ENCODE measurements at regions not wholly inside any gene's neighbourhood (a gene's known extent, or its start where the extent isn't known, plus 50 kb on each side); places are given as distances from the start of the nearest gene placed in this dataset.
"Not testable (repeated sequence)": the region's sequence is repeated elsewhere in the genome, so short reads cannot be mapped to it uniquely, and the experiment has no call there.

- TF ChIP-seq, protein P1, sequence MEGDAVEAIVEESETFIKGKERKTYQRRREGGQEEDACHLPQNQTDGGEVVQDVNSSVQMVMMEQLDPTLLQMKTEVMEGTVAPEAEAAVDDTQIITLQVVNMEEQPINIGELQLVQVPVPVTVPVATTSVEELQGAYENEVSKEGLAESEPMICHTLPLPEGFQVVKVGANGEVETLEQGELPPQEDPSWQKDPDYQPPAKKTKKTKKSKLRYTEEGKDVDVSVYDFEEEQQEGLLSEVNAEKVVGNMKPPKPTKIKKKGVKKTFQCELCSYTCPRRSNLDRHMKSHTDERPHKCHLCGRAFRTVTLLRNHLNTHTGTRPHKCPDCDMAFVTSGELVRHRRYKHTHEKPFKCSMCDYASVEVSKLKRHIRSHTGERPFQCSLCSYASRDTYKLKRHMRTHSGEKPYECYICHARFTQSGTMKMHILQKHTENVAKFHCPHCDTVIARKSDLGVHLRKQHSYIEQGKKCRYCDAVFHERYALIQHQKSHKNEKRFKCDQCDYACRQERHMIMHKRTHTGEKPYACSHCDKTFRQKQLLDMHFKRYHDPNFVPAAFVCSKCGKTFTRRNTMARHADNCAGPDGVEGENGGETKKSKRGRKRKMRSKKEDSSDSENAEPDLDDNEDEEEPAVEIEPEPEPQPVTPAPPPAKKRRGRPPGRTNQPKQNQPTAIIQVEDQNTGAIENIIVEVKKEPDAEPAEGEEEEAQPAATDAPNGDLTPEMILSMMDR (IDR thresholded peaks at IDR 0.05; ENCODE audit: low read depth, low read length): no peak
- peak in 1 of 2 donors; percentile 17 for DNase-seq (ENCODE audit: low read depth in 2 of 2)
- no peak overlapping the region for H3K4me3 ChIP-seq (replicated peaks in 1 of 2; ENCODE audit: low read depth in 2 of 2, low read length in 2 of 2)
Observed at GRCh38 chr20:40865095-40865494, 163.5 kb upstream of the TOP1 start.

DNA sequence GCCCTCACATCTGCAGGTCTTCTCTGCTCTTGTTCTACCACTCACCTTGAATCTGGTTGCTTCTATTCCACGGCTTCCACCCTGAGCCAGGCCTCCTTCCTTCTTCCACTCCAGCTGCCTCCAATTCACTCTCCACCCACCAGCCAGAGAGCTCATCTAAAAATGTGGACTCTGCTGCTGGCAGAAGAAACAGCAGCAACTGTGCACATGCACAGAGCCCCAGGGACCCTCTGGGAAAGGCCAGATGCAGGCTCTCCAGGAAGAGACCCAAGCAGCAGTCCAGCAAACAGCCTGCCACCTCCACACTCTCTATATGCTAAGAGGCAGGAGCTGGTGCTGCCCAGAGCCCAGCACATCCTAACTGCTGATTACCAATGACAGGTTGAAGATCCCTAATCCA is 162.6 kb upstream of the TOP1 start:
- H3K4me3 ChIP-seq (replicated peaks in 1 of 2; ENCODE audit: low read depth in 2 of 2, low read length in 2 of 2): no peak overlapping the region
- no peak for DNase-seq (ENCODE audit: low read depth in 2 of 2)
- TF ChIP-seq, protein P1 (IDR thresholded peaks at IDR 0.05; ENCODE audit: low read depth, low read length): no peak

DNA sequence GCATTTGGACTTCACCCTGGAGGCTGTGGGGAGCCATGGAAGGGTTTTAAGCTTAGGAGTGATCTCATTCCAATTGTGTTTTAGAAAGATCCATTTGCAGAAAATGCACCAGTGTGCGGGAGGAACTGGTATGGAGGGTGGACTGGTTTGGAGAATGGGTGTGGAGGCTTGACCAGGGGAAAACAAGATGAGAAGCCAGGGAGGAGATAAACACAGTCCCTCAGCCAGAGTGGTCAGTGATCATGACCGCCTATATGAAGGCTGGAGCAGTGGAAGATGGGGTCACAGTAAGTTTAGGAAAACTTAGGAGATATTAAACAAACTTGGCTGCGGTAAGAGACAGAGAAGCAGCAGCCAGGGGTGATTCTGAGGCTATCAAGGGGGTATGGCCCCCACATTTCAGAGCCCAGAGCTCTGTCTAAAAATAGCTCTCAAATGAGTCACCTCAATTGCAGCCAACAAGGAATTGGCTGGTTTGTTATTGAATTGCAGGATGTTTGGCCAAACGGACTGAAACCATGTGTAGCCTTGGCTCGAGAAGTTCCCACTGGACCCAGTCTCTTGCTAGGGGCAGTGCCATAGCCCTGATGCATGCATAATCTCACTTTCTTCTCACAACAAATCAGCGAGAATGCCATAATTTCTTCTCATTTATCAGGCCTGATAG is 159.9 kb upstream of the TOP1 start:
- DNase-seq (ENCODE audit: low read depth in 2 of 2): peak; percentile 65 to 93
- no peak overlapping the region for H3K4me3 ChIP-seq (replicated peaks in 1 of 2; ENCODE audit: low read depth in 2 of 2, low read length in 2 of 2)
- TF ChIP-seq, protein P1 (IDR thresholded peaks at IDR 0.05; ENCODE audit: low read depth, low read length): no peak

DNA sequence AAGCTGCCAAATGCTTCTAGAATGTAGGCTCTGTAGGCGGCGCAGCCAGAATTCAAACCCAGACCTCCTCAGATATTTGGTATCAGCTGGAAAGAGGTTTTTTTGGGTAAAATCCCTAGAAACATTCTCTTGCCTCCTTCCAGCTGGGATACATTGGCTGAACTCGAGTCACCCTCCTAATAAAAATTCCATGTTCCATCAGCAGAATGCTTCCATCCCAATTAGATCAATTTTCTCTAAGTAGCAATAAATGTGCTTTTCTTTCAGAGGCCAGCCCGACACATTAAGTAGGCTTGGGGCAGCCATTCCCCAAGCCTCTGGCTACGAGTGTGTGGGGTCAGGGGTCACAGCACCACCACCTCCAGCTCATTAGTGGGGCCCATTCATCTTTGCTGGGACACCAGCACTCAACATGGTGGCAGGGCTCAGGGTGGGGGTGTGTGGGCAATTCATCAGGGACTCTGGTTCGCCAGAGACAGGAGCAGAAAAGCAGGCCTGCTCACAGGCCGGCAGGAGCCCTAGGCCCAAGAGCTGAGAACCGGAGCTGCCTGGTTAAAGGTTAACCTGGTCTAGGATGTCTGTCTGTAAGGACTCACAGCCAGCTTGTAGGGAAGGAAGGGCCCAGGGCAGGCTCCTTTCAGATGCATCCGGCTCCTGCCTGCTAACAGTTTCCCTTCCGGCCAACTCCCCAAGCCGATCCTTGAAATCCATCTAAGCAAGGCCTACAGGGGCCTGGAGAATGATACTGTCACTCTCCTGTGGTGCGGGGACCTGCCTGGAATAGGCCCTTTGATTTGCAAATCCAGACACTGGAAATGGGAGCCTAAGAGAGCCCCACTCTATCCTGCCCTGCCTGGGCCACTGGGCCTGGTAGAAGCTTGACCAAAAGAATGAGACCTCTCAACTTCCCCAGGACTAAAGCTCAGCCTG is 159.1 kb upstream of the TOP1 start:
- TF ChIP-seq, protein P1 (IDR thresholded peaks at IDR 0.05; ENCODE audit: low read depth, low read length): no peak
- no peak overlapping the region for H3K4me3 ChIP-seq (replicated peaks in 1 of 2; ENCODE audit: low read depth in 2 of 2, low read length in 2 of 2)
- no peak for DNase-seq (ENCODE audit: low read depth in 2 of 2)

DNA sequence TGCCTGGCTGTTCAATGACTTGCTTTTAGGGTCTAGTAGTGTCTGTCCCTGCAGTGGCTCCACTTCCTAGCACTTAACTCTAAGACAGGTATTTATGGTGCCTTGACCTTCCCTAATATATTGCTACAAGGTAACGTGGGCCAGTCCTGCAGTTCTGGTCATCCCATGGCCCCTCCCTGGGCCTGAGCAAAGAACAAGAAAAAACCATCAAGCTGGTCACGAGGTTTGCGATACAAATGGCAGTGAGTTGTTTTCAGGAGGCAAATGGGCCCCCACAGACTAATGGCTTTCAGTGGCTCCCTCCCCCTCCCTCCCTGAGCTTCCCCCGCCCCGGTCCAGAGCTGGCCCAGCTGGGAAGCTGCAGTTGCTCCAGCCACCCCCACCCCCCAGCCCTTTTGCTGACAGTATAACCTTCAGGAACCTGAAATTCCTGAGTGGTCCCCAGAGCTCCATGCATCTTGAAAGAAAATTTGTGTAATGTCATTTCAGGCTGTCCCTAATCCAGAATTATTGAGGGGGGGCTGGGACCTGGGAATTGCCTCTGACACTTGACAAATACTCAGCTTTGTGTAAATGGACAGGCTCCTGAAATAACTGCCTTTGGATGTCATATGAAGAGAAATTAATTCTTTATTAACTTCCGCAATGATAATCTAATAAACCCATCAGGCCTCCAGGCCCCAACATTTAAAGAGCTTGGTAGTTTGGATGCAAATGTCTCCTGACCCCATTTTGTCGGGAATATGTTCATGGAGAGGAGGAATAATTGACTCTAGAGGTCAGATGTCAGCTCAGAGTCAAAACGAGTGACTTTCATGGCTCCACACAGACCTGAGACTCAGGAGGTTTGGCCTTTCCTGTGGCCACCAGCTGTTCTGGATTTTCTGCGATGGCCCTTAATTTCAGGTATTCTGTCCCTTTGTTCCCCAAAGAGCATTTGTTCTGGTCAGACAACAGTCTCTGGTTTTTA is 153.2 kb upstream of the TOP1 start:
- H3K4me3 ChIP-seq (replicated peaks in 1 of 2; ENCODE audit: low read depth in 2 of 2, low read length in 2 of 2): no peak overlapping the region
- no peak for DNase-seq (ENCODE audit: low read depth in 2 of 2)
- TF ChIP-seq, protein P1 (IDR thresholded peaks at IDR 0.05; ENCODE audit: low read depth, low read length): no peak

GRCh38 chr20:40878099-40878498 is 150.5 kb upstream of the TOP1 start:
- H3K4me3 ChIP-seq (replicated peaks in 1 of 2; ENCODE audit: low read depth in 2 of 2, low read length in 2 of 2); DNase-seq (ENCODE audit: low read depth in 2 of 2): not testable (repeated sequence)

Measured in cardiac fibroblast (primary cell).